ENCODE measurements at regions not wholly inside any gene's neighbourhood (a gene's known extent, or its start where the extent isn't known, plus 50 kb on each side); places are given as distances from the start of the nearest gene placed in this dataset.

GRCh38 chr2:75801234-75801982 is 90.7 kb upstream of the GCFC2 start:
- BruUV-seq (replicated peaks): no TSS peak
- no peaks in the 10 kb centered on the region for H3F3A ChIP-seq (ENCODE audit: low read length, unreplicated experiment)
- CTCF ChIA-PET: no interaction called here

GRCh38 chr2:75800456-75800855 is 89.7 kb upstream of the GCFC2 start:
- Histone ChIP-seq H2AFZ (ENCODE audit: low read length) (no peak overlapping the region), H3K9me2 (replicated peaks; ENCODE audit: low read length) (no peaks in the 10 kb centered on the region), H3K4me2 (ENCODE audit: low read length) (no peak overlapping the region), H3K4me3 (ENCODE audit: low read length) (no peak overlapping the region), H3K9me3 (ENCODE audit: low read length) (no peaks in the 10 kb centered on the region), H3K36me3 (ENCODE audit: low read depth, low read length) (no peaks in the 10 kb centered on the region), H3K27me3 (ENCODE audit: low read length) (no peaks in the 10 kb centered on the region), H3K9ac (ENCODE audit: low read length) (no peak overlapping the region), H3K79me2 (ENCODE audit: low read length) (no peaks in the 10 kb centered on the region), H3K4me1 (ENCODE audit: insufficient read depth, low read length) (no peaks in the 10 kb centered on the region), H3K27ac (ENCODE audit: low read length) (no peak overlapping the region), H4K20me1 (ENCODE audit: low read length) (no peaks in the 10 kb centered on the region), H3F3A (ENCODE audit: low read length, unreplicated experiment) (no peaks in the 10 kb centered on the region)
- DNase-seq (no peak), ATAC-seq (no peak)
- TF ChIP-seq EZH2 (IDR thresholded peaks at IDR 0.05; ENCODE audit: low read length, unreplicated experiment) (no peak), CTCF (conservative IDR thresholded peaks at IDR 0.05; ENCODE audit: low read depth, low read length) (no peak), EZH2phosphoT487 (IDR thresholded peaks at IDR 0.05; ENCODE audit: borderline replicate concordance, low read length) (no peak)
- BruUV-seq (replicated peaks): no TSS peak
- POLR2A ChIA-PET (ENCODE audit: unreplicated experiment): no interaction called here
- CTCF ChIA-PET: no interaction called here
- intact Hi-C loops (cut with micrococcal nuclease): no loop called here

More at GRCh38 chr2:75801234-75801982, 90.7 kb upstream of the GCFC2 start:
- H3K79me2 ChIP-seq (ENCODE audit: low read length): no peaks in the 10 kb centered on the region
- H3K9me2 ChIP-seq (replicated peaks; ENCODE audit: low read length): no peaks in the 10 kb centered on the region
- no peaks in the 10 kb centered on the region for H3K27me3 ChIP-seq (ENCODE audit: low read length)
- H2AFZ ChIP-seq (ENCODE audit: low read length): no peak overlapping the region
- intact Hi-C loops (cut with micrococcal nuclease): no loop called here
- POLR2A ChIA-PET (ENCODE audit: unreplicated experiment): no interaction called here
- no peaks in the 10 kb centered on the region for H3K9me3 ChIP-seq (ENCODE audit: low read length)
- no peaks in the 10 kb centered on the region for H3K36me3 ChIP-seq (ENCODE audit: low read depth, low read length)
- H3K9ac ChIP-seq (ENCODE audit: low read length): no peak overlapping the region
- H3K4me1 ChIP-seq (ENCODE audit: insufficient read depth, low read length): no peaks in the 10 kb centered on the region
- ATAC-seq (no peak), DNase-seq (no peak)
- no peak overlapping the region for H3K4me2 ChIP-seq (ENCODE audit: low read length)
- H4K20me1 ChIP-seq (ENCODE audit: low read length): no peaks in the 10 kb centered on the region
- H3K4me3 ChIP-seq (ENCODE audit: low read length): no peak overlapping the region
- no peak overlapping the region for H3K27ac ChIP-seq (ENCODE audit: low read length)
- TF ChIP-seq EZH2phosphoT487 (IDR thresholded peaks at IDR 0.05; ENCODE audit: borderline replicate concordance, low read length): no peak
- TF ChIP-seq EZH2 (IDR thresholded peaks at IDR 0.05; ENCODE audit: low read length, unreplicated experiment): no peak
- TF ChIP-seq CTCF (conservative IDR thresholded peaks at IDR 0.05; ENCODE audit: low read depth, low read length): no peak

GRCh38 chr2:75799859-75800258 is 89.1 kb upstream of the GCFC2 start:
- BruUV-seq (replicated peaks): no TSS peak
- H4K20me1 ChIP-seq (ENCODE audit: low read length): no peaks in the 10 kb centered on the region
- no peaks in the 10 kb centered on the region for H3K27me3 ChIP-seq (ENCODE audit: low read length)
- intact Hi-C loops (cut with micrococcal nuclease): no loop called here
- POLR2A ChIA-PET (ENCODE audit: unreplicated experiment): no interaction called here
- CTCF ChIA-PET: no interaction called here
- no peak overlapping the region for H3K4me3 ChIP-seq (ENCODE audit: low read length)
- no peaks in the 10 kb centered on the region for H3K9me3 ChIP-seq (ENCODE audit: low read length)
- H3K27ac ChIP-seq (ENCODE audit: low read length): no peak overlapping the region
- H3F3A ChIP-seq (ENCODE audit: low read length, unreplicated experiment): no peaks in the 10 kb centered on the region
- no peaks in the 10 kb centered on the region for H3K4me1 ChIP-seq (ENCODE audit: insufficient read depth, low read length)
- DNase-seq (no peak), ATAC-seq (no peak)
- TF ChIP-seq EZH2 (IDR thresholded peaks at IDR 0.05; ENCODE audit: low read length, unreplicated experiment) (no peak), CTCF (conservative IDR thresholded peaks at IDR 0.05; ENCODE audit: low read depth, low read length) (no peak), EZH2phosphoT487 (IDR thresholded peaks at IDR 0.05; ENCODE audit: borderline replicate concordance, low read length) (no peak)
- H3K36me3 ChIP-seq (ENCODE audit: low read depth, low read length): no peaks in the 10 kb centered on the region
- no peaks in the 10 kb centered on the region for H3K79me2 ChIP-seq (ENCODE audit: low read length)
- no peak overlapping the region for H3K4me2 ChIP-seq (ENCODE audit: low read length)
- no peaks in the 10 kb centered on the region for H3K9me2 ChIP-seq (replicated peaks; ENCODE audit: low read length)
- H3K9ac ChIP-seq (ENCODE audit: low read length): no peak overlapping the region
- no peak overlapping the region for H2AFZ ChIP-seq (ENCODE audit: low read length)
